ENCODE measurements at regions not wholly inside any gene's neighbourhood (a gene's known extent, or its start where the extent isn't known, plus 50 kb on each side); places are given as distances from the start of the nearest gene placed in this dataset.

GRCh38 chr5:152503206-152503605 is 98.1 kb upstream of the NMUR2 start:
- TF ChIP-seq CTCF (IDR thresholded peaks at IDR 0.05; ENCODE audit: insufficient read depth, low read length, poor library complexity, severe bottlenecking) (no peak), EZH2phosphoT487 (conservative IDR thresholded peaks at IDR 0.05; ENCODE audit: low read length) (no peak)

Data from SU-DHL-6 (cell line).